ENCODE measurements at regions not wholly inside any gene's neighbourhood (a gene's known extent, or its start where the extent isn't known, plus 50 kb on each side); places are given as distances from the start of the nearest gene placed in this dataset.

DNA sequence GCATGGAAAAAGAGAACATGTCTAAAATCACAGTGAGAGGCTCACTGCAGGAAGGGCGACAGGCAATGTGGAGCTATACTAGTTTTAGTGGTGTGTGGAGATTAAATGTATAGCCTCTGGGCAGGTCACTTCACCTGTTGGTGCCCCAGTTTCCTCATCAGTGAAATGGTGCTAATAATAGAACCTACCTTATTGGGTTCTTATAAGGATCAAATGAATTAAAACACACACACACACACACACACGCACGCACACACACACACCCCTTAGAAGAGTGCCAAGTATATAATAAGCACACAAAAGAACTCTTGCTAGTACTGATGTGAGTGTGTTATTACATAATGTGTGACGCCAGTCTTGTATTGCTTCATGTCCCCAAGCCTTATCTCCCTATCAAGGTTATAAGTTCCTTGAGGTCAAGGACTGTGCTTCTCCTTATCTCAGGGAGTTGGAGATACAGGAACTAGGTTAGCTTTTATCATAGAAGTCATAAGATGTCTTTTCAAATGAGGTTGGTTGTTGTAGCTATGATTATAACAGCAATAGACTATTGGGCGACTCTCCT is 98.0 kb upstream of the CXCR4 start:
- no peak overlapping the region for H3K27ac ChIP-seq
- no peaks in the 10 kb centered on the region for H3K4me1 ChIP-seq
- no peak for DNase-seq (ENCODE audit: low spot score in 2 of 2)
- no peaks in the 10 kb centered on the region for H3K36me3 ChIP-seq
- 89% methylated on average over 5 of the region's 5 CpGs for WGBS
- peaks cover 5% of the 10 kb centered on the region for H3K27me3 ChIP-seq
- H3K9me3 ChIP-seq = no peaks in the 10 kb centered on the region
- TF ChIP-seq POLR2AphosphoS5 (IDR thresholded peaks at IDR 0.05) (no peak), POLR2A (IDR thresholded peaks at IDR 0.05) (no peak), EP300 (IDR thresholded peaks at IDR 0.05) (no peak)
- TF ChIP-seq, protein P1, sequence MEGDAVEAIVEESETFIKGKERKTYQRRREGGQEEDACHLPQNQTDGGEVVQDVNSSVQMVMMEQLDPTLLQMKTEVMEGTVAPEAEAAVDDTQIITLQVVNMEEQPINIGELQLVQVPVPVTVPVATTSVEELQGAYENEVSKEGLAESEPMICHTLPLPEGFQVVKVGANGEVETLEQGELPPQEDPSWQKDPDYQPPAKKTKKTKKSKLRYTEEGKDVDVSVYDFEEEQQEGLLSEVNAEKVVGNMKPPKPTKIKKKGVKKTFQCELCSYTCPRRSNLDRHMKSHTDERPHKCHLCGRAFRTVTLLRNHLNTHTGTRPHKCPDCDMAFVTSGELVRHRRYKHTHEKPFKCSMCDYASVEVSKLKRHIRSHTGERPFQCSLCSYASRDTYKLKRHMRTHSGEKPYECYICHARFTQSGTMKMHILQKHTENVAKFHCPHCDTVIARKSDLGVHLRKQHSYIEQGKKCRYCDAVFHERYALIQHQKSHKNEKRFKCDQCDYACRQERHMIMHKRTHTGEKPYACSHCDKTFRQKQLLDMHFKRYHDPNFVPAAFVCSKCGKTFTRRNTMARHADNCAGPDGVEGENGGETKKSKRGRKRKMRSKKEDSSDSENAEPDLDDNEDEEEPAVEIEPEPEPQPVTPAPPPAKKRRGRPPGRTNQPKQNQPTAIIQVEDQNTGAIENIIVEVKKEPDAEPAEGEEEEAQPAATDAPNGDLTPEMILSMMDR (IDR thresholded peaks at IDR 0.05) = no peak
- no peak overlapping the region for H3K4me3 ChIP-seq

DNA sequence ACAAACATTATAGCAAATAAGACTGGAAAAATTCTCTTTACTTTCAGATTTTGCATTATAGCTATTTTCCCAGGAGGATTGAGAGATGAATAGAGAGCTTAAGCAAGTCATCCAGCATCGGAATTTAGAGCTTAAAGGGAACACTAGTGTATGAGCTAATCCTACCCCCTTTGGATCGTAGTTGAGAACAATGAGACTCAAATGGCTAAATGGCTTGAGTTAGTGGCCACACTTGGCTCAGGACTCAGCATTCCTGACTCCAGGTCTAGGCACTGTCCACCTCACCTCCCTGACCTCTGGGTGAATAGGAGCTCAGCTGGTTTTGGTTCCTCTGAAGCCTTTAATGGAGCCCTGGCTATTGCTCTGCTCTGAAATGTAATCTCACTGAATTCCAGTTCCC is 97.5 kb upstream of the CXCR4 start:
- H3K9me3 ChIP-seq = no peaks in the 10 kb centered on the region
- no peaks in the 10 kb centered on the region for H3K36me3 ChIP-seq
- no peak for DNase-seq (ENCODE audit: low spot score in 2 of 2)
- H3K4me3 ChIP-seq = no peak overlapping the region
- TF ChIP-seq POLR2AphosphoS5 (IDR thresholded peaks at IDR 0.05) (no peak), POLR2A (IDR thresholded peaks at IDR 0.05) (no peak), EP300 (IDR thresholded peaks at IDR 0.05) (no peak)
- TF ChIP-seq, protein P1 (IDR thresholded peaks at IDR 0.05) = no peak
- H3K27ac ChIP-seq = no peak overlapping the region
- peaks cover 5% of the 10 kb centered on the region for H3K27me3 ChIP-seq
- WGBS = 68% methylated on average over 2 of the region's 2 CpGs
- no peaks in the 10 kb centered on the region for H3K4me1 ChIP-seq

GRCh38 chr2:136214307-136215200 is 96.6 kb upstream of the CXCR4 start:
- H3K4me3 ChIP-seq = no peak overlapping the region
- no peak for DNase-seq (ENCODE audit: low spot score in 2 of 2)
- TF ChIP-seq EP300 (IDR thresholded peaks at IDR 0.05) (no peak), POLR2A (IDR thresholded peaks at IDR 0.05) (no peak), POLR2AphosphoS5 (IDR thresholded peaks at IDR 0.05) (no peak)
- TF ChIP-seq, protein P1 (IDR thresholded peaks at IDR 0.05) = no peak
- no peaks in the 10 kb centered on the region for H3K36me3 ChIP-seq
- 53% methylated on average over 5 of the region's 5 CpGs for WGBS
- H3K9me3 ChIP-seq = no peaks in the 10 kb centered on the region
- H3K27me3 ChIP-seq = peaks cover 5% of the 10 kb centered on the region
- no peaks in the 10 kb centered on the region for H3K4me1 ChIP-seq
- H3K27ac ChIP-seq = no peak overlapping the region

DNA sequence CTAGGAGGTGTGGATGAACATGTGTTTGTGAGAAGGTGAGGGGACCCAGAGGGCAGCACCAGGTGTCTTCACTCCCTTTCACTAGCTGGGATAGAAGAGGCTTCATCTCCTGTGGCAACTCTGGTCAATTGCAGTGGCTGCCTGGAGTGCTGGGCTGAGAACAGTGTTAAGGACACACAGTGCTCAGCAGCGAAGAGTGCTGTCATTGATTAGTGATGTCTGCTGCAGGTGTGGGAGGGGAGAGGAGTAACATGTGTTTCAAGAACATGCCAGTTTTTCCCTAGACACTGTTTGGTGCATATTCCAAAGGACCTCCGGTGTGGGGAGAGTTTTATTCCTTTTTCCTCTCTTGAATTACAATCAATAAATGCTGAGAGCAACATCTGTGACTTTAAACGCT is 95.9 kb upstream of the CXCR4 start:
- Histone ChIP-seq H3K27ac (no peak overlapping the region), H3K4me3 (no peak overlapping the region), H3K4me1 (no peaks in the 10 kb centered on the region), H3K9me3 (no peaks in the 10 kb centered on the region), H3K27me3 (peaks cover 5% of the 10 kb centered on the region), H3K36me3 (no peaks in the 10 kb centered on the region)
- DNase-seq (ENCODE audit: low spot score in 2 of 2) = no peak
- TF ChIP-seq POLR2AphosphoS5 (IDR thresholded peaks at IDR 0.05) (no peak), EP300 (IDR thresholded peaks at IDR 0.05) (no peak), POLR2A (IDR thresholded peaks at IDR 0.05) (no peak)
- TF ChIP-seq, protein P1 (IDR thresholded peaks at IDR 0.05) = no peak
- 62% methylated on average over 3 of the region's 3 CpGs for WGBS
